Adrenal gland (tissue), 5 donors: ENCODE measurements at regions not wholly inside any gene's neighbourhood (a gene's known extent, or its start where the extent isn't known, plus 50 kb on each side); places are given as distances from the start of the nearest gene placed in this dataset.

Source experiments
- POLR2A ChIP-seq, 2 donors: fragments of 450-650 bp; IDR thresholded peaks; one replicate each; pipeline ENCODE4 v1.6.1; 2017; ENCODE audit warnings: antibody characterized with exemption in 2 of 2, mild to moderate bottlenecking in 2 of 2, moderate library complexity in 1 of 2
- TF ChIP-seq, protein P1 (sequence below), 6 experiments: fragments of 450-650 bp in 4 of 6; fragments of 200-600 bp in 2 of 6; sonication (generic) in 1 of 6; IDR thresholded peaks; 1 replicate in 5 of 6; 2 replicates in 1 of 6; pipeline versions ENCODE4 v1.5.1 to v1.8.0; 2016 to 2021; ENCODE audit warnings: antibody characterized with exemption in 6 of 6, mild to moderate bottlenecking in 2 of 6, moderate library complexity in 1 of 6
- donor health status: DM: no; HTN: no; CAD: no.

DNA sequence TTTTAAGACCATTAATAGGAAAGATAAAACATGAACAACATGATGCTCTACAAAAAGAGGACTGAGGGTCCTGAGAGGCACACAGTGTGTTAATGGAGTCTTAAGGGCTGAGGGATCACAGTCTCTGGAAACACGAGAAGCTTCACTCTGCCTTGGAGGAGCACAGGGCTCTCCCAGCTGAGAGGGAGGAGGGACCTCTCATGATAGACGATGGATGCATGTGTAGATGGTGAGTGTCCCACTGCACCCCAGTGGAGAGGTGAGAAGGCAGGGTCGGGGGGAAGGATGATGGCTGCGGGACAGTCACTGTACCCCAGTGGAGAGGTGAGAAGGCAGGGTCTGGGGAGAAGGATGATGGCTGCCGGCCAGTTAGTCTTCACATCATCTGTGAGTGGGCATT lies 613.4 kb downstream of the IRX1 start:
- TF ChIP-seq, protein P1, sequence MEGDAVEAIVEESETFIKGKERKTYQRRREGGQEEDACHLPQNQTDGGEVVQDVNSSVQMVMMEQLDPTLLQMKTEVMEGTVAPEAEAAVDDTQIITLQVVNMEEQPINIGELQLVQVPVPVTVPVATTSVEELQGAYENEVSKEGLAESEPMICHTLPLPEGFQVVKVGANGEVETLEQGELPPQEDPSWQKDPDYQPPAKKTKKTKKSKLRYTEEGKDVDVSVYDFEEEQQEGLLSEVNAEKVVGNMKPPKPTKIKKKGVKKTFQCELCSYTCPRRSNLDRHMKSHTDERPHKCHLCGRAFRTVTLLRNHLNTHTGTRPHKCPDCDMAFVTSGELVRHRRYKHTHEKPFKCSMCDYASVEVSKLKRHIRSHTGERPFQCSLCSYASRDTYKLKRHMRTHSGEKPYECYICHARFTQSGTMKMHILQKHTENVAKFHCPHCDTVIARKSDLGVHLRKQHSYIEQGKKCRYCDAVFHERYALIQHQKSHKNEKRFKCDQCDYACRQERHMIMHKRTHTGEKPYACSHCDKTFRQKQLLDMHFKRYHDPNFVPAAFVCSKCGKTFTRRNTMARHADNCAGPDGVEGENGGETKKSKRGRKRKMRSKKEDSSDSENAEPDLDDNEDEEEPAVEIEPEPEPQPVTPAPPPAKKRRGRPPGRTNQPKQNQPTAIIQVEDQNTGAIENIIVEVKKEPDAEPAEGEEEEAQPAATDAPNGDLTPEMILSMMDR (IDR thresholded peaks at IDR 0.05) = no peak
- TF ChIP-seq POLR2A (IDR thresholded peaks at IDR 0.05) = no peak
